GM19193 (cell line): ENCODE measurements at regions not wholly inside any gene's neighbourhood (a gene's known extent, or its start where the extent isn't known, plus 50 kb on each side); places are given as distances from the start of the nearest gene placed in this dataset.

Experiments
- POLR2A ChIP-seq: IDR thresholded peaks from 4 replicates; pipeline ENCODE4 v1.6.1; 2011; ENCODE audit not compliant: insufficient read depth, insufficient read length; ENCODE audit errors: extremely low read depth

- TF ChIP-seq POLR2A = no peak
Measured at GRCh38 chr9:94159069-94159939, 75.0 kb downstream of the PTPDC1 start.

GRCh38 chr9:94160594-94161501, 76.6 kb downstream of the PTPDC1 start:
- TF ChIP-seq POLR2A = no peak

GRCh38 chr9:94161673-94162072, 77.4 kb downstream of the PTPDC1 start:
- no peak for TF ChIP-seq POLR2A

- TF ChIP-seq POLR2A = no peak
Measured at GRCh38 chr9:94164806-94165549, 80.7 kb downstream of the PTPDC1 start.

DNA sequence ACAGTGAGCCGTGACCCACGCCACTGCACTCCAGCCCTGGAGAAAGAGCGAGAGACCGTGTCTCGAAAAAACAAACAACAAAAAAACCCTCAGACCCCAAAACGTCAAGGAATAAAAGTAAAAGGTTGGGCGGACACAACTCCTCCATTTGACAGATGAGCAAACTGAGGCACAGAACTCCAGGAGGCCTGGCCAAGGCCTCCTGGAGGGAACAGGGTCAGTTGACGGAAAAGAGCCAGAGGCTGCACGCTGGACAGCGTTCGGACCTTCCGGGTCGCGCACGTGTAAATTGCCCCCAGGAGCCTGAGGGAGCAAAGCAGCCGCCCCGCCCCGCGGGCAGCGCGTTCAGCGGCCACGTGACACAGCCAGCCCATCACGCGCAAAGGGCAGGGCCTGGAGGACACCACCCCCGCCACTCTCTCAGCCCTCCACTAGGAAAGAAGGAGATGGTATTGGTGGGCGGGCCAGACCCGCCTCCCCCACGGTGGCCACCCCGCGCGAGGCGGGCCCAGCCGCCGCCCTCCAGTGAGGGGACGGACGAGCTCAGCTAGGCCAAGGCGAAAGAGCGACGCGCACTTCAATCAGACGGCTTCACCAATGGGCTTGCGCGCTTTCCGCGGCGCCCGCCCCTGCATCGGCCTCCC, 81.5 kb downstream of the PTPDC1 start:
- TF ChIP-seq POLR2A = no peak

GRCh38 chr9:94166236-94166975, 82.1 kb downstream of the PTPDC1 start:
- TF ChIP-seq POLR2A = peak; percentile 87

GRCh38 chr9:94166976-94167346, 82.7 kb downstream of the PTPDC1 start:
- peak; percentile 22 for TF ChIP-seq POLR2A

DNA sequence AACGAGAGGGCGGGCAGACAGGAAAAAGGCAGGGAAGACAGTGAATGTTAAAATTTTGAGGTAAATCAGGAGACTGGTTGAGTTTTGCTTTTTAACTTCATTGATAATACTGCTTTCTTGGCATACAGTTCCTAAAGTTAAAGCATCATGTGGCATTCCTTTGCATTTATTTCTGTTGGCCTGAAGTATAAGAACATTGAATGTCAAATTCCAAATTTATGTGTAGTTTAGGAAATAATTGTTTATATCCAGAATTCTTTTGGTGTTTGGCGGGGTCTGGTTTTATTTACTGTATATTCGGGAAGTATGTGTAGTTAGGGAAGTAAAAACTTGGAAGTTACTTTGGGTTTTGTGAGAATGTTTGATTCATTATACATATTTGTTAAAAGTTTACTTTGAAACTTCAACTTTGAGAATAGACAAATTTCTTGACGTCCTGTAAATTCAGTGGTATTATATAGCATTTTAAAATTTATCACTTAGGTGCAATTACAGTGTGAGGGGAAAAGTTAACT, 83.2 kb downstream of the PTPDC1 start:
- no peak for TF ChIP-seq POLR2A

- no peak for TF ChIP-seq POLR2A
Measured at GRCh38 chr9:94168203-94169000, 84.1 kb downstream of the PTPDC1 start.

GRCh38 chr9:94169968-94170367, 85.7 kb downstream of the PTPDC1 start:
- TF ChIP-seq POLR2A = no peak

- TF ChIP-seq POLR2A = no peak
Measured at GRCh38 chr9:94173632-94174031, 85.5 kb upstream of the ZNF169 start.

- no peak for TF ChIP-seq POLR2A
Measured at GRCh38 chr9:94174164-94174563, 84.9 kb upstream of the ZNF169 start.

- no peak for TF ChIP-seq POLR2A
Measured at GRCh38 chr9:94175669-94176068, 83.4 kb upstream of the ZNF169 start.

GRCh38 chr9:94176608-94177007, 82.5 kb upstream of the ZNF169 start:
- no peak for TF ChIP-seq POLR2A

DNA sequence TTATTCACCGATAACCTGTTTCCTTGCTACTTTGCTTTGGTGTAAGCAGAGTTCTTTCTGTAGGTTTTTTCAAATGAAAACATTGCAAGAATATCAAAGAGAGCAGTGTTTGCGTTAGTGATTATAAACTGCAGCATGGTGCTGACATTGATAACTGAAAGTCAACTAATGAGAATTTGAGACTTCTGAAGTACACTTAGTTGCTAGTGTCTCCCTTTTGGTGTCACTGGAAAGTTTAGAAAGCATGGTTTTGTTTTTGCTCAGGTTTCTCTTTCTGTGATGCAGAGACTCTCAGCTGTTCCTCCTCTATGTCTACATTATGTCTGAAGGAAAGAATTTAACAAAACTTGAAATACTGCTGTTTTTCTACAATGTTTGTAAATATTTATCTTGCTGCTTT, 80.2 kb upstream of the ZNF169 start:
- TF ChIP-seq POLR2A = no peak
